ENCODE measurements at regions not wholly inside any gene's neighbourhood (a gene's known extent, or its start where the extent isn't known, plus 50 kb on each side); places are given as distances from the start of the nearest gene placed in this dataset.

GRCh38 chr14:45664668-45665356, 411.8 kb upstream of the MIS18BP1 start:
- H3K4me1 ChIP-seq (ENCODE audit: insufficient read depth, low read length) = no peaks in the 10 kb centered on the region
- no TSS peak for BruUV-seq (replicated peaks)
- no peaks in the 10 kb centered on the region for H3K9me2 ChIP-seq (replicated peaks; ENCODE audit: low read length)
- ChIA-PET POLR2A (ENCODE audit: unreplicated experiment) (no interaction called here), CTCF (no interaction called here)
- H3K79me2 ChIP-seq (ENCODE audit: low read length) = no peaks in the 10 kb centered on the region
- no peak overlapping the region for H3K4me3 ChIP-seq (ENCODE audit: low read length)
- intact Hi-C loops (cut with micrococcal nuclease) = no loop called here
- H3K36me3 ChIP-seq (ENCODE audit: low read depth, low read length) = no peaks in the 10 kb centered on the region
- ATAC-seq (no peak; the same call in 1 of the 2 replicates), DNase-seq (peak; percentile 35)
- H2AFZ ChIP-seq (ENCODE audit: low read length) = no peak overlapping the region
- no peak overlapping the region for H3K27ac ChIP-seq (ENCODE audit: low read length)
- no peak overlapping the region for H3K9ac ChIP-seq (ENCODE audit: low read length)
- H3F3A ChIP-seq (ENCODE audit: low read length, unreplicated experiment) = no peaks in the 10 kb centered on the region
- TF ChIP-seq CTCF (conservative IDR thresholded peaks at IDR 0.05; ENCODE audit: low read depth, low read length) (peak; percentile 47; the same call in 1 of the 2 replicates), EZH2 (IDR thresholded peaks at IDR 0.05; ENCODE audit: low read length, unreplicated experiment) (no peak)
- H4K20me1 ChIP-seq (ENCODE audit: low read length) = no peaks in the 10 kb centered on the region
- H3K4me2 ChIP-seq (ENCODE audit: low read length) = no peak overlapping the region
- H3K9me3 ChIP-seq (ENCODE audit: low read length) = no peaks in the 10 kb centered on the region
- H3K27me3 ChIP-seq (ENCODE audit: low read length) = peaks cover 9% of the 10 kb centered on the region; the same call in 1 of the 2 replicates

- no peaks in the 10 kb centered on the region for H3K9me2 ChIP-seq (replicated peaks; ENCODE audit: low read length)
- peaks cover 24% of the 10 kb centered on the region for H3K27me3 ChIP-seq (ENCODE audit: low read length)
- no peak overlapping the region for H3K27ac ChIP-seq (ENCODE audit: low read length)
- H3K4me1 ChIP-seq (ENCODE audit: insufficient read depth, low read length) = no peaks in the 10 kb centered on the region
- no peak overlapping the region for H3K4me3 ChIP-seq (ENCODE audit: low read length)
- H3K36me3 ChIP-seq (ENCODE audit: low read depth, low read length) = no peaks in the 10 kb centered on the region
- BruUV-seq (replicated peaks) = no TSS peak
- TF ChIP-seq EZH2 (IDR thresholded peaks at IDR 0.05; ENCODE audit: low read length, unreplicated experiment) = no peak
- TF ChIP-seq EZH2phosphoT487 (IDR thresholded peaks at IDR 0.05; ENCODE audit: borderline replicate concordance, low read length) = no peak
- no peak for TF ChIP-seq CTCF (conservative IDR thresholded peaks at IDR 0.05; ENCODE audit: low read depth, low read length)
- no peaks in the 10 kb centered on the region for H3K79me2 ChIP-seq (ENCODE audit: low read length)
- CTCF ChIA-PET = no interaction called here
- ATAC-seq (no peak), DNase-seq (no peak)
- no peak overlapping the region for H3K4me2 ChIP-seq (ENCODE audit: low read length)
- no peak overlapping the region for H2AFZ ChIP-seq (ENCODE audit: low read length)
- POLR2A ChIA-PET (ENCODE audit: unreplicated experiment) = no interaction called here
- H3F3A ChIP-seq (ENCODE audit: low read length, unreplicated experiment) = no peaks in the 10 kb centered on the region
- intact Hi-C loops (cut with micrococcal nuclease) = no loop called here
- H3K9me3 ChIP-seq (ENCODE audit: low read length) = no peaks in the 10 kb centered on the region
- H4K20me1 ChIP-seq (ENCODE audit: low read length) = no peaks in the 10 kb centered on the region
- H3K9ac ChIP-seq (ENCODE audit: low read length) = no peak overlapping the region
Measured at GRCh38 chr14:45658917-45659299, 405.9 kb upstream of the MIS18BP1 start.

GRCh38 chr14:45658226-45658916, 405.4 kb upstream of the MIS18BP1 start:
- DNase-seq (no peak), ATAC-seq (no peak)
- ChIA-PET CTCF (no interaction called here), POLR2A (ENCODE audit: unreplicated experiment) (no interaction called here)
- Histone ChIP-seq H3K4me1 (ENCODE audit: insufficient read depth, low read length) (no peaks in the 10 kb centered on the region), H3K9me3 (ENCODE audit: low read length) (no peaks in the 10 kb centered on the region), H3K27me3 (ENCODE audit: low read length) (peaks cover 28% of the 10 kb centered on the region), H3K9ac (ENCODE audit: low read length) (no peak overlapping the region), H3F3A (ENCODE audit: low read length, unreplicated experiment) (no peaks in the 10 kb centered on the region), H3K4me3 (ENCODE audit: low read length) (no peak overlapping the region), H4K20me1 (ENCODE audit: low read length) (no peaks in the 10 kb centered on the region), H3K36me3 (ENCODE audit: low read depth, low read length) (no peaks in the 10 kb centered on the region), H3K4me2 (ENCODE audit: low read length) (no peak overlapping the region), H3K27ac (ENCODE audit: low read length) (no peak overlapping the region), H2AFZ (ENCODE audit: low read length) (no peak overlapping the region), H3K9me2 (replicated peaks; ENCODE audit: low read length) (no peaks in the 10 kb centered on the region), H3K79me2 (ENCODE audit: low read length) (no peaks in the 10 kb centered on the region)
- intact Hi-C loops (cut with micrococcal nuclease) = no loop called here
- TF ChIP-seq EZH2 (IDR thresholded peaks at IDR 0.05; ENCODE audit: low read length, unreplicated experiment) (no peak), EZH2phosphoT487 (IDR thresholded peaks at IDR 0.05; ENCODE audit: borderline replicate concordance, low read length) (no peak), CTCF (conservative IDR thresholded peaks at IDR 0.05; ENCODE audit: low read depth, low read length) (no peak)
- BruUV-seq (replicated peaks) = no TSS peak
